ENCODE measurements at regions not wholly inside any gene's neighbourhood (a gene's known extent, or its start where the extent isn't known, plus 50 kb on each side); places are given as distances from the start of the nearest gene placed in this dataset.

DNA sequence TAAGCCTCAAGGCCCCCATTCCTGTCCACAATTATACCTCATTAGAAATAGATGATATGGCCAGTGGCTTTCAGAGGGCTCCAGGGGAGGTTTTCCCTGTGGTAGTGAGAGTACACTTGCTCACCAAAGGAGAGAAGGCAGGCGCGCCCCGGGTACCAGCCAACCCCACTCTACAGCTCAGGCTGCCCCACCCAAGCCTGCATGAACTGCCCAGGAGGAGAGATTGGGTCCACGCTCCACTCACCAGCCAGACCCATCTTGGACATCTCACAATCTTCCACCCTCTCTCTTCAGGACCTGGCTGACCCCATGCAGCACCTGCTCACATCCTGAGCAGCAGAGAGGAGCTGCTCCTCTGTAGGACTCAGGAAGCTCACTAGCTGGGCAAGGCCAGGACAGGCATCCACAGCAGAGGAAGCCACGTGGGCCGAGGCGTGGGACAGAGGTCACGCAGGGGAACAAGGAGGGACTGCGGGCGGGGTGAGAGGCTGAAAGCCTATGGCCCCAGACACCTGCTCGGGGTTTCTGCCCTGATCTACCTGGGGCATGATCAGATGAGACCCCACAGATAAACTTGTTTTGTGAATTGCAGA, 53.9 kb upstream of the GLI2 start:
- TF ChIP-seq EZH2 (IDR thresholded peaks at IDR 0.05; ENCODE audit: low read length, missing control alignments) = no peak
- TF ChIP-seq, protein P1, sequence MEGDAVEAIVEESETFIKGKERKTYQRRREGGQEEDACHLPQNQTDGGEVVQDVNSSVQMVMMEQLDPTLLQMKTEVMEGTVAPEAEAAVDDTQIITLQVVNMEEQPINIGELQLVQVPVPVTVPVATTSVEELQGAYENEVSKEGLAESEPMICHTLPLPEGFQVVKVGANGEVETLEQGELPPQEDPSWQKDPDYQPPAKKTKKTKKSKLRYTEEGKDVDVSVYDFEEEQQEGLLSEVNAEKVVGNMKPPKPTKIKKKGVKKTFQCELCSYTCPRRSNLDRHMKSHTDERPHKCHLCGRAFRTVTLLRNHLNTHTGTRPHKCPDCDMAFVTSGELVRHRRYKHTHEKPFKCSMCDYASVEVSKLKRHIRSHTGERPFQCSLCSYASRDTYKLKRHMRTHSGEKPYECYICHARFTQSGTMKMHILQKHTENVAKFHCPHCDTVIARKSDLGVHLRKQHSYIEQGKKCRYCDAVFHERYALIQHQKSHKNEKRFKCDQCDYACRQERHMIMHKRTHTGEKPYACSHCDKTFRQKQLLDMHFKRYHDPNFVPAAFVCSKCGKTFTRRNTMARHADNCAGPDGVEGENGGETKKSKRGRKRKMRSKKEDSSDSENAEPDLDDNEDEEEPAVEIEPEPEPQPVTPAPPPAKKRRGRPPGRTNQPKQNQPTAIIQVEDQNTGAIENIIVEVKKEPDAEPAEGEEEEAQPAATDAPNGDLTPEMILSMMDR (conservative IDR thresholded peaks at IDR 0.05 in 1 of 2, IDR thresholded peaks at IDR 0.05 in 1 of 2; ENCODE audit: low read depth in 1 of 2, low read length in 2 of 2) = no peak
